Gastrocnemius medialis (tissue), 4 donors: ENCODE measurements at regions not wholly inside any gene's neighbourhood (a gene's known extent, or its start where the extent isn't known, plus 50 kb on each side); places are given as distances from the start of the nearest gene placed in this dataset.

Experiments used
- ATAC-seq, 2 donors: fragments of 150-250 bp; one replicate each; pipeline ENCODE4 v1.9.1; 2016
- DNase-seq, 2 donors: peaks; one replicate each; pipeline ENCODE4 v3.0.0-alpha.2; 2019
- H3K27ac ChIP-seq, 4 donors: fragments of 200-600 bp; sonication (generic); 1 replicate in 1 of 4; 2 replicates in 3 of 4; pipeline ENCODE4 v1.5.1; 2016 to 2018; ENCODE audit warnings: mild to moderate bottlenecking in 2 of 4, moderate library complexity in 1 of 4
- H3K27me3 ChIP-seq, 3 donors: fragments of 200-600 bp; sonication (generic) in 2 of 3; 1 replicate in 1 of 3; 2 replicates in 2 of 3; pipeline versions ENCODE4 v1.5.1 to v1.6.0; 2016 to 2019; ENCODE audit warnings: mild to moderate bottlenecking in 1 of 3, moderate library complexity in 1 of 3
- H3K36me3 ChIP-seq, 2 donors: fragments of 200-600 bp; sonication (generic) in 1 of 2; one replicate each; pipeline ENCODE4 v1.5.1; 2017 to 2018
- H3K4me1 ChIP-seq, 2 donors: fragments of 200-600 bp; sonication (generic) in 1 of 2; one replicate each; pipeline ENCODE4 v1.5.1; 2016 to 2017; ENCODE audit warnings: mild to moderate bottlenecking in 2 of 2
- H3K4me3 ChIP-seq, 4 donors: fragments of 200-600 bp; sonication (generic) in 3 of 4; 1 replicate in 1 of 4; 2 replicates in 3 of 4; pipeline ENCODE4 v1.5.1; 2016 to 2019; ENCODE audit warnings: mild to moderate bottlenecking in 2 of 4
- H3K9me3 ChIP-seq, 3 donors: fragments of 200-600 bp; sonication (generic) in 2 of 3; 1 replicate in 1 of 3; 2 replicates in 2 of 3; pipeline ENCODE4 v1.5.1; 2016 to 2019
- POLR2A ChIP-seq, 2 donors: fragments of 450-650 bp; IDR thresholded peaks; one replicate each; pipeline ENCODE4 v1.6.1; 2017; ENCODE audit warnings: antibody characterized with exemption in 2 of 2, mild to moderate bottlenecking in 2 of 2, moderate library complexity in 2 of 2
- in situ Hi-C, 4 donors: fragments of 200-750 bp; cut with MboI; loops; one replicate each; pipeline versions ENCODE4 v1.15.0 to v1.8.0; 2017; ENCODE audit warnings: low sequenced_read_pairs in 4 of 4
- intact Hi-C: fragments of 100-400 bp; cut with DNase I; formaldehyde crosslinking; loops from one replicate; pipeline ENCODE4 v1.15.1; 2023; ENCODE audit warnings: low total_unique reads
- TF ChIP-seq, protein P1 (sequence below), 5 experiments: fragments of 450-650 bp in 3 of 5; fragments of 200-600 bp in 2 of 5; sonication (generic) in 2 of 5; IDR thresholded peaks in 4 of 5; conservative IDR thresholded peaks in 1 of 5; 1 replicate in 4 of 5; 2 replicates in 1 of 5; pipeline ENCODE4 v1.5.1; 2016 to 2019; ENCODE audit warnings: antibody characterized with exemption in 5 of 5, mild to moderate bottlenecking in 3 of 5, moderate library complexity in 3 of 5

DNA sequence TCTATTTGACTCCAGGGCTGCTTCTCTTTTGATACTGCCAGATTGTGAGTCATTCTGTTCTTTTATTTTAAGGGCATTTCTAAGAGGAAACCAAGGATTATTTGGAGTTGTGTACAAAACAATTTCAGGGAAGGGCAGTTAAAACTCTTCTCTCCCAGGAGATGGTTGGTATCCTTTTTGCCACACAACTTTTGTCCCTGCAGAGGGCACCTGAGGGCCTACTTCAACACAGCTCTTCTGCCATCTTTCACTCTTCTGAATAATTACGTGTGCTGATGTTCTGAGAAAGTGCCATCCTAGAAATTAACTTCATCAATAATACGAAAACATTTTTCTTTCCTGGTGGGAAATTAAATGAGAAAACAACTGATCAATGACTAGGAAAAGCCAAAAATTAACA lies 75.7 kb upstream of the GADL1 start:
- no peaks in the 10 kb centered on the region for H3K27me3 ChIP-seq
- no peak overlapping the region for H3K27ac ChIP-seq
- no peaks in the 10 kb centered on the region for H3K9me3 ChIP-seq
- in situ Hi-C loops, result no loop called here
- intact Hi-C loops, result no loop called here
- no peak overlapping the region for H3K4me3 ChIP-seq
- no peaks in the 10 kb centered on the region for H3K4me1 ChIP-seq
- TF ChIP-seq, protein P1, sequence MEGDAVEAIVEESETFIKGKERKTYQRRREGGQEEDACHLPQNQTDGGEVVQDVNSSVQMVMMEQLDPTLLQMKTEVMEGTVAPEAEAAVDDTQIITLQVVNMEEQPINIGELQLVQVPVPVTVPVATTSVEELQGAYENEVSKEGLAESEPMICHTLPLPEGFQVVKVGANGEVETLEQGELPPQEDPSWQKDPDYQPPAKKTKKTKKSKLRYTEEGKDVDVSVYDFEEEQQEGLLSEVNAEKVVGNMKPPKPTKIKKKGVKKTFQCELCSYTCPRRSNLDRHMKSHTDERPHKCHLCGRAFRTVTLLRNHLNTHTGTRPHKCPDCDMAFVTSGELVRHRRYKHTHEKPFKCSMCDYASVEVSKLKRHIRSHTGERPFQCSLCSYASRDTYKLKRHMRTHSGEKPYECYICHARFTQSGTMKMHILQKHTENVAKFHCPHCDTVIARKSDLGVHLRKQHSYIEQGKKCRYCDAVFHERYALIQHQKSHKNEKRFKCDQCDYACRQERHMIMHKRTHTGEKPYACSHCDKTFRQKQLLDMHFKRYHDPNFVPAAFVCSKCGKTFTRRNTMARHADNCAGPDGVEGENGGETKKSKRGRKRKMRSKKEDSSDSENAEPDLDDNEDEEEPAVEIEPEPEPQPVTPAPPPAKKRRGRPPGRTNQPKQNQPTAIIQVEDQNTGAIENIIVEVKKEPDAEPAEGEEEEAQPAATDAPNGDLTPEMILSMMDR (IDR thresholded peaks at IDR 0.05 in 4 of 5, conservative IDR thresholded peaks at IDR 0.05 in 1 of 5), result no peak
- no peak for TF ChIP-seq POLR2A (IDR thresholded peaks at IDR 0.05)
- H3K36me3 ChIP-seq, result no peaks in the 10 kb centered on the region
- DNase-seq (no peak), ATAC-seq (no peak)

DNA sequence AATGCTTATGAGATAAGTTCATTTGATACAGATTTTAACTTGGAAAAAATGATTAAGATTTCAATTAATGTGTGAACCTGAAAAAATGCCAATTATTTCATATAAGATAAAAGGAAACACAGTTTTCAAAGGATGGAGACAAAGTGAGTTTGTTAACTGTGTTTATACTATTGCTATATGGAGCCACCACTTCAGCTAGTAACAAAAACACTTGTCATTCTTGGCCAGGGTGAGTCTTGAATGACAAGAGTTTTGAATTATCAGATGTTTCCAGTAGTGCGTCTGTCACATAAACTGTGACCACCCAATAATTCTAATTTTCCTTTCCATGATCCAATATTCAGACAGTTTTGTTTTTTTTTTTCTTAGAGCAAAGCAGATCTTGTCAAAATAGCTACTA lies 78.0 kb upstream of the GADL1 start:
- Histone ChIP-seq H3K9me3 (no peaks in the 10 kb centered on the region), H3K27ac (no peak overlapping the region), H3K36me3 (no peaks in the 10 kb centered on the region), H3K4me1 (no peaks in the 10 kb centered on the region), H3K4me3 (no peak overlapping the region), H3K27me3 (no peaks in the 10 kb centered on the region)
- DNase-seq (no peak), ATAC-seq (no peak)
- TF ChIP-seq, protein P1 (IDR thresholded peaks at IDR 0.05 in 4 of 5, conservative IDR thresholded peaks at IDR 0.05 in 1 of 5), result no peak
- no peak for TF ChIP-seq POLR2A (IDR thresholded peaks at IDR 0.05)
- in situ Hi-C loops (no loop called here), intact Hi-C loops (no loop called here)

DNA sequence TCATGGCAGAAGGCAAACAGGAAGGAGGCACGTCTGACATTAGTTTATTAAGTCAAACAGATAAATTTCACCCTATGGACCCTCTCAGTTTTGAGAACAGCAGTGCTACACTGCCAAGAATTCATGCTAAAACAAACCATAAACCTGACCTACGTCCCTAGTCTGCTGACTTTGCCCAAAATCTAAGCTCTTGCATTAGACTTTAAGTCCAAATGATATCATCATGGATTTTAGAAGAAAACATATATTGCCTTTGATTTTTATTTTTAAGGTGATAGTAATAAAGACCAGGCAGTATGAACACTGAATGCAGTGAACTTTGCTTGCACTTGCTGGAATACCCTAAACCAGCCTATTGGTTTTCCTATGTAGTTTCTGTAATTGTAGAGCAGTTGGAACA lies 79.6 kb upstream of the GADL1 start:
- intact Hi-C loops, result no loop called here
- Histone ChIP-seq H3K4me1 (no peaks in the 10 kb centered on the region), H3K36me3 (no peaks in the 10 kb centered on the region), H3K27ac (no peak overlapping the region), H3K27me3 (no peaks in the 10 kb centered on the region), H3K9me3 (no peaks in the 10 kb centered on the region), H3K4me3 (no peak overlapping the region)
- no peak for TF ChIP-seq POLR2A (IDR thresholded peaks at IDR 0.05)
- TF ChIP-seq, protein P1 (IDR thresholded peaks at IDR 0.05 in 4 of 5, conservative IDR thresholded peaks at IDR 0.05 in 1 of 5), result no peak
- DNase-seq, result no peak
- ATAC-seq, result no peak
- in situ Hi-C loops, result no loop called here

DNA sequence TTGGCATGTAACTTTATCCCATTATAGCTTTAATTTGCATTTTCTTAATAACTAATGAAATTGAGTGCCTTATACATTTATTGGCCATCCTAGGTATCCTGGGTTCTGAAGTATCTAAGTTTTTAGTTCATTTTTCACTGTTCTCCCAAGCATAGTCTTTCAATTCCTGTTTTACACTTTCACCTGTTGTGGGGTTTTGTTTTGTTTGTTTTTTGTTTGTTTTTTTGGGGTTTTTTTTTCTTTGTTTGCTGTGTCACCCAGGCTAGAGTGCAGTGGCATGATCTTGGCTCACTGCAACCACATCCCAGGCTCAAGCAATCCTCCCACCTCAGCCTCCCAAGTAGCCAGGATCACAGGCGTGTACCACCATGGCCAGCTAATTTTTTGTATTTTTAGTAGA lies 83.1 kb upstream of the GADL1 start:
- intact Hi-C loops (no loop called here), in situ Hi-C loops (no loop called here)
- no peaks in the 10 kb centered on the region for H3K27me3 ChIP-seq
- no peaks in the 10 kb centered on the region for H3K9me3 ChIP-seq
- DNase-seq, result no peak
- H3K4me1 ChIP-seq, result no peaks in the 10 kb centered on the region
- H3K36me3 ChIP-seq, result no peaks in the 10 kb centered on the region
- TF ChIP-seq, protein P1 (IDR thresholded peaks at IDR 0.05 in 4 of 5, conservative IDR thresholded peaks at IDR 0.05 in 1 of 5), result no peak
- TF ChIP-seq POLR2A (IDR thresholded peaks at IDR 0.05), result no peak
- no peak overlapping the region for H3K27ac ChIP-seq
- H3K4me3 ChIP-seq, result no peak overlapping the region
- no peak for ATAC-seq

DNA sequence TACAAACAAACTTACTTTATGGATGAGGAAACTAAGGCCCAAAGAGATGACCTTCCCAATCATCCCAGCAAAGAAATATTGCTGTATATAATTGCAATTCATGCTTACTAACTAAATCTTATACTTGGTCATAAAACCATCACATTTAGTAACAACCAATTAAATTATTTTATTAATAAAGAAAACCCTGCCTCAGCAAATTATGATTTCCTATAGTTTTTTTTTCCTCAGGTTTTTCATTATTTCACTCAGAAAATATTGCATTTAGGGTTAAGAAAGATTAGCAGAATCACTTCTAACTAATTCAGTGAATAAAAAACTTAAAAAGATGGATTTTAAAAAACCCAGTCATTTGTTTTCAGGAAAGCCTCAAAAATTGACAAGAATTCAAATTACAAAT lies 86.5 kb upstream of the GADL1 start:
- intact Hi-C loops (no loop called here), in situ Hi-C loops (no loop called here)
- no peaks in the 10 kb centered on the region for H3K36me3 ChIP-seq
- H3K9me3 ChIP-seq, result no peaks in the 10 kb centered on the region
- no peak overlapping the region for H3K4me3 ChIP-seq
- H3K4me1 ChIP-seq, result no peaks in the 10 kb centered on the region
- no peak overlapping the region for H3K27ac ChIP-seq
- ATAC-seq (no peak), DNase-seq (no peak)
- TF ChIP-seq, protein P1 (IDR thresholded peaks at IDR 0.05 in 4 of 5, conservative IDR thresholded peaks at IDR 0.05 in 1 of 5), result no peak
- H3K27me3 ChIP-seq, result no peaks in the 10 kb centered on the region
